ENCODE measurements at regions not wholly inside any gene's neighbourhood (a gene's known extent, or its start where the extent isn't known, plus 50 kb on each side); places are given as distances from the start of the nearest gene placed in this dataset.
"Not testable (repeated sequence)": the region's sequence is repeated elsewhere in the genome, so short reads cannot be mapped to it uniquely, and the experiment has no call there.

- DNase-seq, result no peak
- H3K4me1 ChIP-seq, result no peaks in the 10 kb centered on the region
- no peaks in the 10 kb centered on the region for H3K27me3 ChIP-seq
- no peak for TF ChIP-seq CTCF (IDR thresholded peaks at IDR 0.05; ENCODE audit: low read depth, low read length)
- H3K36me3 ChIP-seq, result no peaks in the 10 kb centered on the region
- H3K4me3 ChIP-seq (ENCODE audit: low read depth, low read length), result no peak overlapping the region
- no peaks in the 10 kb centered on the region for H3K9me3 ChIP-seq
Observed at GRCh38 chr7:106535234-106535932, 125.6 kb downstream of the CCDC71L start.

GRCh38 chr7:106534271-106534846 lies 126.6 kb downstream of the CCDC71L start:
- no peaks in the 10 kb centered on the region for H3K36me3 ChIP-seq
- no peaks in the 10 kb centered on the region for H3K4me1 ChIP-seq
- H3K9me3 ChIP-seq, result no peaks in the 10 kb centered on the region
- TF ChIP-seq CTCF (IDR thresholded peaks at IDR 0.05; ENCODE audit: low read depth, low read length), result no peak
- DNase-seq, result no peak
- H3K27me3 ChIP-seq, result no peaks in the 10 kb centered on the region
- no peak overlapping the region for H3K4me3 ChIP-seq (ENCODE audit: low read depth, low read length)

GRCh38 chr7:106530183-106530582 lies 130.8 kb downstream of the CCDC71L start:
- DNase-seq; H3K36me3 ChIP-seq; H3K4me1 ChIP-seq; H3K9me3 ChIP-seq; H3K4me3 ChIP-seq (ENCODE audit: low read depth, low read length); H3K27me3 ChIP-seq: not testable (repeated sequence)

GRCh38 chr7:106526617-106527016 lies 134.3 kb downstream of the CCDC71L start:
- not testable (repeated sequence) for DNase-seq; H3K4me3 ChIP-seq (ENCODE audit: low read depth, low read length); H3K36me3 ChIP-seq; H3K9me3 ChIP-seq; H3K4me1 ChIP-seq; H3K27me3 ChIP-seq

- Histone ChIP-seq H3K27me3 (0 out of 2 replicates have a peak, but pooled peaks cover 3% of the 10 kb centered on the region), H3K9me3 (no peaks in the 10 kb centered on the region), H3K4me3 (ENCODE audit: low read depth, low read length) (no peak overlapping the region), H3K36me3 (no peaks in the 10 kb centered on the region), H3K4me1 (no peaks in the 10 kb centered on the region)
- no peak for DNase-seq
- TF ChIP-seq CTCF (IDR thresholded peaks at IDR 0.05; ENCODE audit: low read depth, low read length), result no peak
Observed at GRCh38 chr7:106524690-106525059, 136.3 kb downstream of the CCDC71L start.

GRCh38 chr7:106523482-106523881 lies 137.5 kb downstream of the CCDC71L start:
- no peak for DNase-seq
- H3K9me3 ChIP-seq, result no peaks in the 10 kb centered on the region

More at GRCh38 chr7:106523482-106523881, 137.5 kb downstream of the CCDC71L start:
- TF ChIP-seq CTCF (IDR thresholded peaks at IDR 0.05; ENCODE audit: low read depth, low read length), result no peak
- H3K4me3 ChIP-seq (ENCODE audit: low read depth, low read length), result no peak overlapping the region
- no peaks in the 10 kb centered on the region for H3K36me3 ChIP-seq
- H3K27me3 ChIP-seq, result peaks cover 11% of the 10 kb centered on the region
- H3K4me1 ChIP-seq, result no peaks in the 10 kb centered on the region; the same call in 1 of the 2 replicates
